ENCODE measurements at regions not wholly inside any gene's neighbourhood (a gene's known extent, or its start where the extent isn't known, plus 50 kb on each side); places are given as distances from the start of the nearest gene placed in this dataset.
"Not testable (repeated sequence)": the region's sequence is repeated elsewhere in the genome, so short reads cannot be mapped to it uniquely, and the experiment has no call there.

- DNase-seq, result no peak
Measured at GRCh38 chr1:157367870-157368269, 184.4 kb downstream of the FCRL5 start.

GRCh38 chr1:157367091-157367739, 185.1 kb downstream of the FCRL5 start:
- DNase-seq, result no peak

- no peak for DNase-seq
Measured at GRCh38 chr1:157364612-157365011, 187.7 kb downstream of the FCRL5 start.

GRCh38 chr1:157363660-157364140, 188.6 kb downstream of the FCRL5 start:
- peak; percentile 3 for DNase-seq

GRCh38 chr1:157360023-157360390, 192.3 kb downstream of the FCRL5 start:
- DNase-seq, result no peak

GRCh38 chr1:157359314-157360022, 192.8 kb downstream of the FCRL5 start:
- DNase-seq, result no peak

GRCh38 chr1:157357111-157357510, 195.2 kb downstream of the FCRL5 start:
- DNase-seq, result no peak

- DNase-seq, result no peak
Measured at GRCh38 chr1:157356601-157357000, 195.7 kb downstream of the FCRL5 start.

- no peak for DNase-seq
Measured at GRCh38 chr1:157353546-157353945, 198.8 kb downstream of the FCRL5 start.

- DNase-seq, result no peak
Measured at GRCh38 chr1:157352817-157353408, 199.4 kb downstream of the FCRL5 start.

GRCh38 chr1:157352216-157352615, 200.1 kb downstream of the FCRL5 start:
- no peak for DNase-seq

GRCh38 chr1:157351800-157352199, 200.5 kb downstream of the FCRL5 start:
- DNase-seq, result not testable (repeated sequence)

- DNase-seq, result no peak
Measured at GRCh38 chr1:157348538-157349480, 203.5 kb downstream of the FCRL5 start.

- DNase-seq, result no peak
Measured at GRCh38 chr1:157347506-157347905, 204.8 kb downstream of the FCRL5 start.

- DNase-seq, result not testable (repeated sequence)
Measured at GRCh38 chr1:157337785-157338184, 199.6 kb upstream of the ETV3 start.

GRCh38 chr1:157335056-157335455, 196.9 kb upstream of the ETV3 start:
- no peak for DNase-seq

- DNase-seq, result no peak
Measured at GRCh38 chr1:157334041-157334440, 195.8 kb upstream of the ETV3 start.

GRCh38 chr1:157330177-157330576, 192.0 kb upstream of the ETV3 start:
- not testable (repeated sequence) for DNase-seq

- not testable (repeated sequence) for DNase-seq
Measured at GRCh38 chr1:157328120-157328519, 189.9 kb upstream of the ETV3 start.

GRCh38 chr1:157326173-157326859, 188.1 kb upstream of the ETV3 start:
- no peak for DNase-seq

GRCh38 chr1:157325220-157325619, 187.0 kb upstream of the ETV3 start:
- DNase-seq, result no peak

- not testable (repeated sequence) for DNase-seq
Measured at GRCh38 chr1:157321972-157322371, 183.8 kb upstream of the ETV3 start.
